Endothelial cell of umbilical vein (primary cell): ENCODE measurements at regions not wholly inside any gene's neighbourhood (a gene's known extent, or its start where the extent isn't known, plus 50 kb on each side); places are given as distances from the start of the nearest gene placed in this dataset.

Experiments used
- POLR2AphosphoS5 ChIP-seq: IDR thresholded peaks from 2 replicates; pipeline ENCODE4 v1.6.1; 2012; ENCODE audit warnings: low read depth, mild to moderate bottlenecking, control low read depth, low read length, moderate library complexity; ENCODE audit not compliant: insufficient read depth
- TF ChIP-seq, protein P1 (sequence below), 2 donors: IDR thresholded peaks; 1 replicate in 1 of 2; 2 replicates in 1 of 2; pipeline ENCODE4 v1.5.1; 2011; ENCODE audit warnings: low read length in 2 of 2, mild to moderate bottlenecking in 2 of 2, moderate library complexity in 2 of 2, control low read depth in 1 of 2, inconsistent platforms in 1 of 2, low read depth in 1 of 2; ENCODE audit not compliant: insufficient read depth in 1 of 2; ENCODE audit errors: extremely low read depth in 1 of 2

DNA sequence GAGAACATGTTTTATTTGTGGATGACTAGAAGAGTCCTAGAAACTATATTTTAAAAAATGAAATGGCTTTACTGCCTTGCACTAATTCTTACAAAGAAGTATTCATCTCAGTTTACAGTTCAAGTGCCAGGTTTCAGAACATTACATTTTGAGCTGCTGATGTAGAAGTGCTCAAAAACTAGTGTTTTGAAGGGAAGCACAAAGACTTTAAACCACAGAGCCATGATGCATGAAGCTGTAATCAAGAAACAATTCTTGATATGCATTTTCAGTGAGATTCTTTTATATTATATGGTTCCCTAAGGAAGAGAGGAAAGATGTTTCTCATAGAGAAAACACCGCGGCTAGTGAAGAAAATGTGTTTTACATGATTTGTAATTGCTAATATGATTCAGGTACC, 1163.0 kb downstream of the RAPGEF2 start:
- TF ChIP-seq, protein P1, sequence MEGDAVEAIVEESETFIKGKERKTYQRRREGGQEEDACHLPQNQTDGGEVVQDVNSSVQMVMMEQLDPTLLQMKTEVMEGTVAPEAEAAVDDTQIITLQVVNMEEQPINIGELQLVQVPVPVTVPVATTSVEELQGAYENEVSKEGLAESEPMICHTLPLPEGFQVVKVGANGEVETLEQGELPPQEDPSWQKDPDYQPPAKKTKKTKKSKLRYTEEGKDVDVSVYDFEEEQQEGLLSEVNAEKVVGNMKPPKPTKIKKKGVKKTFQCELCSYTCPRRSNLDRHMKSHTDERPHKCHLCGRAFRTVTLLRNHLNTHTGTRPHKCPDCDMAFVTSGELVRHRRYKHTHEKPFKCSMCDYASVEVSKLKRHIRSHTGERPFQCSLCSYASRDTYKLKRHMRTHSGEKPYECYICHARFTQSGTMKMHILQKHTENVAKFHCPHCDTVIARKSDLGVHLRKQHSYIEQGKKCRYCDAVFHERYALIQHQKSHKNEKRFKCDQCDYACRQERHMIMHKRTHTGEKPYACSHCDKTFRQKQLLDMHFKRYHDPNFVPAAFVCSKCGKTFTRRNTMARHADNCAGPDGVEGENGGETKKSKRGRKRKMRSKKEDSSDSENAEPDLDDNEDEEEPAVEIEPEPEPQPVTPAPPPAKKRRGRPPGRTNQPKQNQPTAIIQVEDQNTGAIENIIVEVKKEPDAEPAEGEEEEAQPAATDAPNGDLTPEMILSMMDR (IDR thresholded peaks at IDR 0.05; ENCODE audit: extremely low read depth in 1 of 2, insufficient read depth in 1 of 2, low read depth in 1 of 2, low read length in 2 of 2) = no peak
- no peak for TF ChIP-seq POLR2AphosphoS5
